ENCODE measurements at regions not wholly inside any gene's neighbourhood (a gene's known extent, or its start where the extent isn't known, plus 50 kb on each side); places are given as distances from the start of the nearest gene placed in this dataset.

- no peak for DNase-seq (ENCODE audit: low spot score)
Observed at GRCh38 chr5:141778206-141778605, 96.2 kb upstream of the ARAP3 start.

GRCh38 chr5:141777711-141778110 is 95.7 kb upstream of the ARAP3 start:
- DNase-seq (ENCODE audit: low spot score) = no peak

GRCh38 chr5:141777130-141777529 is 95.1 kb upstream of the ARAP3 start:
- DNase-seq (ENCODE audit: low spot score) = no peak

GRCh38 chr5:141773779-141774562 is 91.9 kb upstream of the ARAP3 start:
- DNase-seq (ENCODE audit: low spot score) = no peak

GRCh38 chr5:141772281-141772680 is 90.3 kb upstream of the ARAP3 start:
- no peak for DNase-seq (ENCODE audit: low spot score)

- DNase-seq (ENCODE audit: low spot score) = no peak
Observed at GRCh38 chr5:141771562-141771961, 89.5 kb upstream of the ARAP3 start.

GRCh38 chr5:141771031-141771430 is 89.0 kb upstream of the ARAP3 start:
- no peak for DNase-seq (ENCODE audit: low spot score)

- no peak for DNase-seq (ENCODE audit: low spot score)
Observed at GRCh38 chr5:141769671-141770070, 87.6 kb upstream of the ARAP3 start.

GRCh38 chr5:141767671-141768070 is 85.6 kb upstream of the ARAP3 start:
- DNase-seq (ENCODE audit: low spot score) = no peak

GRCh38 chr5:141765896-141766551 is 84.0 kb upstream of the ARAP3 start:
- no peak for DNase-seq (ENCODE audit: low spot score)

- DNase-seq (ENCODE audit: low spot score) = no peak
Observed at GRCh38 chr5:141763541-141763940, 81.5 kb upstream of the ARAP3 start.

GRCh38 chr5:141762790-141763368 is 80.8 kb upstream of the ARAP3 start:
- DNase-seq (ENCODE audit: low spot score) = no peak

- no peak for DNase-seq (ENCODE audit: low spot score)
Observed at GRCh38 chr5:141762316-141762715, 80.3 kb upstream of the ARAP3 start.

- no peak for DNase-seq (ENCODE audit: low spot score)
Observed at GRCh38 chr5:141760753-141761152, 78.7 kb upstream of the ARAP3 start.

- DNase-seq (ENCODE audit: low spot score) = no peak
Observed at GRCh38 chr5:141760193-141760592, 78.2 kb upstream of the ARAP3 start.

GRCh38 chr5:141758310-141758998 is 76.4 kb upstream of the ARAP3 start:
- DNase-seq (ENCODE audit: low spot score) = no peak

- DNase-seq (ENCODE audit: low spot score) = no peak
Observed at GRCh38 chr5:141757402-141757801, 75.4 kb upstream of the ARAP3 start.

GRCh38 chr5:141756196-141756595 is 74.2 kb upstream of the ARAP3 start:
- DNase-seq (ENCODE audit: low spot score) = no peak

GRCh38 chr5:141753971-141754713 is 72.1 kb upstream of the ARAP3 start:
- DNase-seq (ENCODE audit: low spot score) = no peak

- DNase-seq (ENCODE audit: low spot score) = no peak
Observed at GRCh38 chr5:141753143-141753970, 71.3 kb upstream of the ARAP3 start.
